B cell (primary cell): ENCODE measurements at regions not wholly inside any gene's neighbourhood (a gene's known extent, or its start where the extent isn't known, plus 50 kb on each side); places are given as distances from the start of the nearest gene placed in this dataset.
"Not testable (repeated sequence)": the region's sequence is repeated elsewhere in the genome, so short reads cannot be mapped to it uniquely, and the experiment has no call there.

ENCODE experiments used
- ATAC-seq: fragments of 200-7000 bp; cut with Tn5 transposase; one replicate; pipeline ENCODE4 v1.10.0; 2021; ENCODE audit warnings: low read depth, mild to moderate bottlenecking, moderate number of reproducible peaks, moderate library complexity
- CTCF ChIA-PET: fragments of 350-600 bp; sonication (Branson Sonifier 250); formaldehyde crosslinking; loops from one replicate; lab custom pipeline; 2021; ENCODE audit warnings: antibody characterized with exemption, inconsistent platforms; lab: Charles Lee
- POLR2A ChIA-PET: fragments of 350-600 bp; sonication (Branson Sonifier 250); formaldehyde crosslinking; loops from one replicate; lab custom pipeline; 2021; ENCODE audit warnings: antibody characterized with exemption; lab: Charles Lee
- DNase-seq: peaks from one replicate; pipeline ENCODE4 v3.0.0; 2013
- H2AFZ ChIP-seq: 2 replicates; pipeline ENCODE4 v1.6.1; 2012; ENCODE audit warnings: mild to moderate bottlenecking, low read depth, low read length; ENCODE audit not compliant: insufficient read depth, poor library complexity, severe bottlenecking
- H3K27ac ChIP-seq, 2 donors: 1 replicate in 1 of 2; 2 replicates in 1 of 2; pipeline ENCODE4 v1.5.1; 2012 to 2013; ENCODE audit warnings: low read length in 2 of 2, mild to moderate bottlenecking in 2 of 2, moderate library complexity in 1 of 2
- H3K27me3 ChIP-seq, 4 experiments: fragments of 200-600 bp in 1 of 4; sonication (generic) in 1 of 4; replicated peaks in 1 of 4; 1 replicate in 2 of 4; 2 replicates in 2 of 4; pipeline versions ENCODE4 v1.6.1 to v1.7.0; 2013 to 2016; ENCODE audit warnings: low read length in 3 of 4, mild to moderate bottlenecking in 2 of 4, mixed read lengths in 1 of 4, moderate library complexity in 1 of 4; ENCODE audit not compliant: insufficient read depth in 4 of 4, control insufficient read depth in 3 of 4; ENCODE audit errors: control extremely low read depth in 1 of 4
- H3K36me3 ChIP-seq, 2 experiments: replicated peaks in 1 of 2; 1 replicate in 1 of 2; 2 replicates in 1 of 2; pipeline versions ENCODE4 v1.6.1 to v1.7.1; 2013; ENCODE audit warnings: low read length in 1 of 2; ENCODE audit not compliant: insufficient read depth in 2 of 2, control insufficient read depth in 1 of 2; ENCODE audit errors: control extremely low read depth in 1 of 2, extremely low read depth in 1 of 2
- H3K4me1 ChIP-seq, 2 donors: fragments of 200-600 bp in 1 of 2; sonication (generic) in 1 of 2; 1 replicate in 1 of 2; 2 replicates in 1 of 2; pipeline versions ENCODE4 v1.5.1 to v1.6.1; 2013 to 2017; ENCODE audit warnings: low read length in 2 of 2; ENCODE audit not compliant: control insufficient read depth in 2 of 2, insufficient read depth in 2 of 2
- H3K4me2 ChIP-seq: replicated peaks from 2 replicates; pipeline ENCODE3; 2012; ENCODE audit warnings: mild to moderate bottlenecking, low read depth, low read length; ENCODE audit not compliant: poor library complexity, severe bottlenecking
- H3K4me3 ChIP-seq, 5 experiments: fragments of 200-600 bp in 1 of 5; sonication (generic) in 1 of 5; 1 replicate in 3 of 5; 2 replicates in 2 of 5; pipeline versions ENCODE4 v1.5.1 to v1.7.0; 2011 to 2016; ENCODE audit warnings: low read length in 4 of 5, mild to moderate bottlenecking in 4 of 5, low read depth in 2 of 5, control low read depth in 1 of 5, moderate library complexity in 1 of 5; ENCODE audit not compliant: insufficient read depth in 1 of 5; ENCODE audit errors: control extremely low read depth in 1 of 5, extremely low read depth in 1 of 5
- H3K79me2 ChIP-seq: fragments of 200-600 bp; sonication (generic); one replicate; pipeline ENCODE4 v1.6.0; 2016; ENCODE audit warnings: low read length; ENCODE audit not compliant: control insufficient read depth, insufficient read depth
- H3K9ac ChIP-seq: fragments of 200-600 bp; sonication (generic); 2 replicates; pipeline ENCODE4 v1.6.1; 2017; ENCODE audit warnings: mild to moderate bottlenecking, low read length, moderate library complexity
- H3K9me3 ChIP-seq, 3 donors: one replicate each; pipeline versions ENCODE4 v1.6.1 to v1.7.1; 2013; ENCODE audit warnings: low read length in 2 of 3; ENCODE audit not compliant: control insufficient read depth in 2 of 3, insufficient read depth in 1 of 3; ENCODE audit errors: control extremely low read depth in 1 of 3
- H4K20me1 ChIP-seq: 2 replicates; pipeline ENCODE4 v1.6.0; 2012; ENCODE audit warnings: mild to moderate bottlenecking, low read length; ENCODE audit not compliant: insufficient read depth, control insufficient read depth, poor library complexity, severe bottlenecking
- H3K27ac Mint-ChIP-seq: one replicate; pipeline ENCODE4 v1.8.0; 2021; ENCODE audit warnings: mixed read lengths
- H3K27me3 Mint-ChIP-seq: one replicate; pipeline ENCODE4 v1.8.0; 2021; ENCODE audit warnings: mixed read lengths
- H3K4me1 Mint-ChIP-seq: one replicate; pipeline ENCODE4 v1.8.0; 2021; ENCODE audit warnings: mixed read lengths
- H3K4me3 Mint-ChIP-seq: one replicate; pipeline ENCODE4 v1.8.0; 2021; ENCODE audit warnings: mixed read lengths
- H3K9me3 Mint-ChIP-seq: one replicate; pipeline ENCODE4 v1.8.0; 2022; ENCODE audit warnings: mixed read lengths; ENCODE audit not compliant: insufficient read depth
- CTCF ChIP-seq: fragments of 200-600 bp; IDR thresholded peaks from one replicate; pipeline ENCODE4 v1.8.0; 2022; ENCODE audit warnings: antibody characterized with exemption, mild to moderate bottlenecking
- EZH2 ChIP-seq: IDR thresholded peaks from 2 replicates; pipeline ENCODE4 v1.6.1; 2012; ENCODE audit warnings: borderline replicate concordance, low read depth, mild to moderate bottlenecking, moderate library complexity, low read length; ENCODE audit not compliant: insufficient read depth, poor library complexity, severe bottlenecking
- WGBS: methylation state at CpG from one replicate; pipeline ENCODE4 v1.1.5; 2013; ENCODE audit warnings: missing lambda C conversion rate; ENCODE audit not compliant: insufficient coverage; 5-methylcytosine and 5-hydroxymethylcytosine counted together
- intact Hi-C: fragments of 100-400 bp; cut with micrococcal nuclease; formaldehyde crosslinking; loops from one replicate; pipeline ENCODE4 v1.10.0; 2022

DNA sequence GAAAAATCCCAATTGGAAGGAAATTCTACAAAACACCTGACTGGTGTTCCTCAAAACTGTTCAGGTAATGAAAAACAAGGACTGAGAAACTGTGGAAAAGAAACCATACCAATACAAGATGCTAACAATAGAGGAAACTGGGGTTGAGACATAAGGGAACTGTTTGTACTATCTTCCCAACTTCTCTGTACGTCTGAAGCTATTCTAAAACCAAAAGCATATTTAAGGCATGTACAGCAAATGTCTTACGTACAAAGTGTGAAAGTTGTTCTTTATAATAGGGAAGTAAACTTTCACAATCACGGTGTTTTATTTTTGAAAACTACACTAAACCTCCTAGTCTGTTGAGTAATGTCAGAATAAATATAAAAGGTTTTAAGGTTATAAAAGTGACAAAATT, 776.1 kb upstream of the RAB6C start:
- Histone ChIP-seq H2AFZ (no peak overlapping the region), H3K9me3 (no peaks in the 10 kb centered on the region), H3K79me2 (no peaks in the 10 kb centered on the region), H3K4me2 (no peak overlapping the region), H3K9ac (no peak overlapping the region), H3K4me1 (no peaks in the 10 kb centered on the region), H3K27me3 (peaks cover 0 to 7% (median 0%) of the 10 kb centered on the region in 4 experiments), H4K20me1 (no peaks in the 10 kb centered on the region), H3K27ac (no peak overlapping the region), H3K36me3 (no peaks in the 10 kb centered on the region), H3K4me3 (no peak overlapping the region)
- H3K9me3 Mint-ChIP-seq, result no peaks in the 10 kb centered on the region
- no peak for DNase-seq
- H3K4me1 Mint-ChIP-seq, result no peaks in the 10 kb centered on the region
- intact Hi-C loops, result no loop called here
- ATAC-seq, result no peak
- ChIA-PET POLR2A (no interaction called here), CTCF (no interaction called here)
- peaks cover 13% of the 10 kb centered on the region for H3K27me3 Mint-ChIP-seq
- no CpG with 5 or more reads among the region's 3 CpGs for WGBS
- no peak overlapping the region for H3K27ac Mint-ChIP-seq
- TF ChIP-seq CTCF, result no peak
- TF ChIP-seq EZH2, result no peak
- H3K4me3 Mint-ChIP-seq, result no peak overlapping the region

GRCh38 chr2:129204581-129204980, 774.9 kb upstream of the RAB6C start:
- ATAC-seq, CTCF ChIA-PET, DNase-seq, H3K27me3 ChIP-seq, H3K27me3 Mint-ChIP-seq, H3K36me3 ChIP-seq, H3K4me3 Mint-ChIP-seq, H3K4me1 ChIP-seq, H4K20me1 ChIP-seq, H3K4me3 ChIP-seq, H3K27ac Mint-ChIP-seq, H3K79me2 ChIP-seq, H3K4me2 ChIP-seq, intact Hi-C loops, H2AFZ ChIP-seq, H3K9ac ChIP-seq, POLR2A ChIA-PET, H3K9me3 ChIP-seq, H3K9me3 Mint-ChIP-seq, H3K4me1 Mint-ChIP-seq, H3K27ac ChIP-seq: not testable (repeated sequence)
- WGBS, result no CpG with 5 or more reads among the region's 2 CpGs
